ENCODE measurements at regions not wholly inside any gene's neighbourhood (a gene's known extent, or its start where the extent isn't known, plus 50 kb on each side); places are given as distances from the start of the nearest gene placed in this dataset.

DNA sequence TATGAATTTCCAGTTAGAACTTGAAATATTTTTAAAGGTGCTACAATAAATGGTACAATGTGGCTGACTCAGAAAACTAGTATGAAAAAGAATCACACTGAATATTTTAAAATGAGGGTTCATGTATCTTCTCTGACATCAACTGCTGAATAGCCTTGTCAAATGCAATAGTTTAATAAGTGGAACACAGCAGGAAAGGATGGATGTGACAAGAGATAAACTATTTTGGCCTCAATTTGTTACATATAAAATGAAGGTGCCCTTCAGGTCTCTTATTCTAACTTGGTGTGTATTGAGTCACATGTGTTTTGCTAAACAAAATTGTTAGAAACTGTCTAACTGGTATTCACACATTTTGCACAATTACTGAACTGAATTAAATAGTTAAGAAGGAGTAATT is 1018.4 kb upstream of the PCDH20 start:
- no peak for DNase-seq (ENCODE audit: low spot score)
- CTCF ChIA-PET = no interaction called here
- TF ChIP-seq, protein P1, sequence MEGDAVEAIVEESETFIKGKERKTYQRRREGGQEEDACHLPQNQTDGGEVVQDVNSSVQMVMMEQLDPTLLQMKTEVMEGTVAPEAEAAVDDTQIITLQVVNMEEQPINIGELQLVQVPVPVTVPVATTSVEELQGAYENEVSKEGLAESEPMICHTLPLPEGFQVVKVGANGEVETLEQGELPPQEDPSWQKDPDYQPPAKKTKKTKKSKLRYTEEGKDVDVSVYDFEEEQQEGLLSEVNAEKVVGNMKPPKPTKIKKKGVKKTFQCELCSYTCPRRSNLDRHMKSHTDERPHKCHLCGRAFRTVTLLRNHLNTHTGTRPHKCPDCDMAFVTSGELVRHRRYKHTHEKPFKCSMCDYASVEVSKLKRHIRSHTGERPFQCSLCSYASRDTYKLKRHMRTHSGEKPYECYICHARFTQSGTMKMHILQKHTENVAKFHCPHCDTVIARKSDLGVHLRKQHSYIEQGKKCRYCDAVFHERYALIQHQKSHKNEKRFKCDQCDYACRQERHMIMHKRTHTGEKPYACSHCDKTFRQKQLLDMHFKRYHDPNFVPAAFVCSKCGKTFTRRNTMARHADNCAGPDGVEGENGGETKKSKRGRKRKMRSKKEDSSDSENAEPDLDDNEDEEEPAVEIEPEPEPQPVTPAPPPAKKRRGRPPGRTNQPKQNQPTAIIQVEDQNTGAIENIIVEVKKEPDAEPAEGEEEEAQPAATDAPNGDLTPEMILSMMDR (conservative IDR thresholded peaks at IDR 0.05; ENCODE audit: low read depth) = no peak
- POLR2A ChIA-PET (ENCODE audit: low non-redundant PET) = no interaction called here
- H3K27ac ChIP-seq = no peak overlapping the region

DNA sequence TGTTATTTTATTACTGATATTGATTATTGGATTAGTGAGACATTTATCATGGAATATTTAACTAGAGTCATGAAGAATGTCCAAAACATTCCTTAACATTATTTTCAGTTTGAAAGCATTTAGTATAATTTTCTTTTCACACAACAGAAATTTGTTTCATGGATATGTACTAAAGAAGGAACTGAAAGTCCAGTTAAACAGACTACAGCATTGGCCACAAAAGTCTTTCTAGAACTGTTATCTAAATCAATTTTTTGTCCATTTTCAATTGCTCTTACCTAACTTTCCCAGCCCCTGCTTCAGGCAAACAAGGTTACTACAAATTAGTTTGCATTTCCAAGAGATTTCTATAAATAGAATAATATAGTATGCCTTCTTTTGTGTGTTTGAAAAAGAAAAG is 1018.0 kb upstream of the PCDH20 start:
- H3K27ac ChIP-seq = no peak overlapping the region
- DNase-seq (ENCODE audit: low spot score) = no peak
- CTCF ChIA-PET = no interaction called here
- TF ChIP-seq, protein P1 (conservative IDR thresholded peaks at IDR 0.05; ENCODE audit: low read depth) = no peak
- POLR2A ChIA-PET (ENCODE audit: low non-redundant PET) = no interaction called here

DNA sequence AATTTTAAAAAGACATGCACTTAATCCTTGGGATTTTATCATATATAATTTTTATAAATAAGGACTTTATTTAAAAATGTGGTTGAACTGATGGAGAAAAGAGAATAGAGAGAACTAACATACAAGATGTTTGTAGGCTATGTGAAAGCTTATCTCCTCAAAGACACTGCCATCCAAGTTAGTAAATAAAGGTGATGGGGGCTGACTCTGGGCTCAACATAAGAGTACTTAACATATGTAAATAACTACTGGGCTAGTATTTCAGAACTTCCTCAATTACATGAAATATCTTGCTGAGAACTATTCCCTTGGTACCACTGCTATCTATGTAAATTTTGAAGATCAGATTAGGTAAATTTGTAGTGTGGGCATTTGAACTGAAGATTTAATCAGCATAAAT is 1017.3 kb upstream of the PCDH20 start:
- no peak for DNase-seq (ENCODE audit: low spot score)
- POLR2A ChIA-PET (ENCODE audit: low non-redundant PET) = no interaction called here
- TF ChIP-seq, protein P1 (conservative IDR thresholded peaks at IDR 0.05; ENCODE audit: low read depth) = no peak
- CTCF ChIA-PET = no interaction called here
- no peak overlapping the region for H3K27ac ChIP-seq

DNA sequence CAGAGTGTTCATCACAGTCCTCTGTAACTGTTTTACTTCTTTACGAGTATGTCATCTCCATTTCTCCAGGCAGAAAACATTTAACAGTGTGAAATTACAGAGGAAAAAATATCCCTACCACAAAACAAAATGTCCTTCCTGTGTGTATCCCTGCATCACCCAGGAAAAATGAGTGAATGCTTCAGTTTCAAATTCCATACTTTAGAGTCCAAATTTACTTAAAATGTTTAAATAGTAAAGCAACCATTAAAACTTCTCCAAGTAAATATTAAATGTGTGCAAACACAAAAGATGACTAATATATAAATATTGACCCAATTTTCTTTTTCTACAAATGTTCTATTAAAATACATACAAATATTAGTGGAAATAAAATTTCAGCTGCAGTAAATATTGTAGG is 1016.6 kb upstream of the PCDH20 start:
- DNase-seq (ENCODE audit: low spot score) = no peak
- CTCF ChIA-PET = no interaction called here
- no peak overlapping the region for H3K27ac ChIP-seq
- POLR2A ChIA-PET (ENCODE audit: low non-redundant PET) = no interaction called here
- TF ChIP-seq, protein P1 (conservative IDR thresholded peaks at IDR 0.05; ENCODE audit: low read depth) = no peak

DNA sequence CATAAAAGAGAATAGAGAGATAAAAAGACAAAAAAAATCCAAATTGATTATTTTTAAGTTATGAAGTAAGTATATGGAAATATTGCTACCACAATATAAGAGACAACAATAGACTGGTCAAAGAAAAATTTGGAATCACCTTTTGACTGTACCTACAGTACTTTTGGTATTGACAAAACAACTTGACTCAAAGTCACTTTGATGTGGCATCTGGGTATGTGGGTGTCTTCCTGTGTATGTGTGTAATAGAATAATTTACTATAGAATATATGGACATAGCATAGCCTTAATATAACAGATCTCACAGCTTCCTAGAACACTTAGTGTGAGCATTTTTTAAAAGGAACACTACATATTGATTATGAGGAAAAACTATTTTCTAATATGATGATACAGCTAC is 1016.2 kb upstream of the PCDH20 start:
- POLR2A ChIA-PET (ENCODE audit: low non-redundant PET) = no interaction called here
- H3K27ac ChIP-seq = no peak overlapping the region
- CTCF ChIA-PET = no interaction called here
- DNase-seq (ENCODE audit: low spot score) = no peak
- TF ChIP-seq, protein P1 (conservative IDR thresholded peaks at IDR 0.05; ENCODE audit: low read depth) = no peak

DNA sequence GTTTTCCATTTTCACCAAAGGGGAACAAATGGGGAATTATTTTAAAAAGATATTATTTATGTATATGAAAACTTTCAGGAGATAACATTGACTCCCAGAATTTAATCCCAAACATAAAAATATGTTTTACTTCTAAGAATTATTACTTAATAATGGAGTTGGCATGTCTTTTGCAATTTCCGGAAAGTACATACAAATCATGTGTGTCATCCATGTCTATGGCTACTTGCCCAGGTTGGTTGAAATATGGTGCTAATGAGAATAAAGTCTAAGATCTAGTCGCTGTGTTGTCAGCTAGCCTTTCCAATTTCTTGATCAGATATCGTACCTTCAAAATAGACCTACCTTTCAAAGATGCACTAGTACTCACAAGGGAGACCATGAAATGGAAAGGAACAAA is 1003.2 kb upstream of the PCDH20 start:
- peak; percentile 8 for DNase-seq (ENCODE audit: low spot score)
- no peak overlapping the region for H3K27ac ChIP-seq
- ChIA-PET POLR2A (ENCODE audit: low non-redundant PET) (no interaction called here), CTCF (no interaction called here)
- TF ChIP-seq, protein P1 (conservative IDR thresholded peaks at IDR 0.05; ENCODE audit: low read depth) = no peak

DNA sequence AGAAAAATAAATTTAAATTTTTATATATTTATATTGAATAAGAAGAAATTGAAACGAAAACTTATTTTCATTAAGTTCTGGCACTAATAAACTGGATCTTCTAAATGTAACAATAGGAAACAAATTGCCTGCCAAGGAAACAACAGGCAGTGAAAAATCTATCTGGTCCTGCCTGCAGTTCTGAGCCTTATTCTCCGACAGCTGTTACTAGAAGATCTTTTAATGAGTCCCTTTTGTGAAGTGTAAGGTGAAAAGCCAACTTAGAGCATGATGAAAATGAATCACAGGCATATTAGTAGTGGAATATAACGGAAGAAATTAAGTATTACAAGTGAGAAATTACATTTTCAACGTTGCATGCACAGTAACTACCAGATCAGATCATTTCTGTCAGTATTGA is 1002.7 kb upstream of the PCDH20 start:
- no peak for DNase-seq (ENCODE audit: low spot score)
- TF ChIP-seq, protein P1 (conservative IDR thresholded peaks at IDR 0.05; ENCODE audit: low read depth) = no peak
- POLR2A ChIA-PET (ENCODE audit: low non-redundant PET) = no interaction called here
- H3K27ac ChIP-seq = no peak overlapping the region
- CTCF ChIA-PET = no interaction called here
